GM21723 (cell line): ENCODE measurements at regions not wholly inside any gene's neighbourhood (a gene's known extent, or its start where the extent isn't known, plus 50 kb on each side); places are given as distances from the start of the nearest gene placed in this dataset.

ENCODE experiments used
- ATAC-seq: cut with Tn5 transposase; IDR thresholded peaks from one replicate; pipeline ENCODE4 v1.9.1; 2021; ENCODE audit warnings: mild to moderate bottlenecking, moderate library complexity; ENCODE audit not compliant: unreplicated experiment

GRCh38 chr9:115643948-115644727, 509.5 kb upstream of the PAPPA start:
- ATAC-seq = no peak

DNA sequence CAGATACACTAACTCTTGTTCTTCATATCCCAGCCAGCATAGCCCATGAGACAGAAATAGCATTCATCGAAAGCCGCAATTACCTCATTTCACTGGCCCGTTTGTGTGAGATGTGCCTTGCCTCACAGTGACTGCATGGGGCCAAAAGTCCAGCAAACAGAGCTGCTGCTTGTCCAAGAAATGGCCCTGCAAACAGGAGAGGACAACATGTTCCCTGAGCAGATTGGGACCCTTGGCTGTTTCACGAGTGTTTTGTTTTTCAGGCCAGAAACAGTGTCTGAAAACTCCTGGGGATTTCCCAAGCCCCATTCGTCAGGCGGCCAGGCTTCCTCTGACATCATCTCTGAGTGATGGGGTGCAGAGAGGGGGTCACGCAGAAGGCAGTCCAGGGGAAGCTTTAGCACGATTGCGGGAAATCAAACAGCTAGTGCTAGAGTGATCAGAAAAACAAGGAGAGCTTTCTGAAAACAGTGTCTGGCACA, 503.6 kb upstream of the PAPPA start:
- ATAC-seq = no peak

GRCh38 chr9:115650768-115651167, 502.8 kb upstream of the PAPPA start:
- ATAC-seq = no peak

DNA sequence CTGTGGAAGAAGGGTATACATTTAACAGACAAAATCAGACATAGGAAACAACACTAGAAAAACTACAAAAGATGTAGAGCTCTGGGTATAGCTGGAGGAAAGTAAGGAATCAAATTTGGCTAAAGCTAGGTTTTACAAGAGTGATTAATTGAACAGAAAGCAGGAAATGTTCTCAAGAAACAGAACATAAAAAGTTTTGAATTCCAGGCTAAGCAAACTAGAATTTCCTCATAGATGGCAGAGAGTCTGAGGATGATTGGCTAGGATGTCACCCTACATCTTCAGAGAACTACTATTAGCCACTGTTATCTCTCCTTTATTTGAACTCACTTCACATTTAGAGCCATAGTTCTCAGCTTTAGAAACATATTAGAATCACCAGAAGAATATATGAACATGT, 502.1 kb upstream of the PAPPA start:
- no peak for ATAC-seq

DNA sequence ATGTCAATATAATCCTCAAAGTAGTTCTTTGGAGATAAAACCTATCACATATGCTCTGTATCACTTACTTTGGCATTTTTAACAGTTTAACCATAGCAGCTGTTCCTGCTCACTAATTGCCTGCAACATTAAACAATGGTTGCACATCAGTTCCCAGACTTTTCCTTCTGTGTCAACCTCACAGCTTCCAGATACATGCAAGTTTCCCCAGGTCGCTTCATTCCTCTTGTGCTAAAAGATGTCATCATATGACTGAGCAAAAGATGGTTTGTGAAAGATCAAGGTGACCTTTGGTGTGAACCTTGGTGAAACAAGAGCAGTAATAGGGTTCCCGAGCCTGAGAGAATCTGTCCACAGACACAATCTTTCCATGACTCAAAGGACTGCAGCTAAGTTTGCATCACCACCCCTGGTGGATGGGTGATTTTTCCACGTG, 500.4 kb upstream of the PAPPA start:
- ATAC-seq = no peak

- no peak for ATAC-seq
Measured at GRCh38 chr9:115657695-115658094, 495.9 kb upstream of the PAPPA start.

- ATAC-seq = no peak
Measured at GRCh38 chr9:115665519-115665918, 488.1 kb upstream of the PAPPA start.

- ATAC-seq = no peak
Measured at GRCh38 chr9:115668521-115668920, 485.1 kb upstream of the PAPPA start.

GRCh38 chr9:115671236-115671962, 482.2 kb upstream of the PAPPA start:
- ATAC-seq = no peak

DNA sequence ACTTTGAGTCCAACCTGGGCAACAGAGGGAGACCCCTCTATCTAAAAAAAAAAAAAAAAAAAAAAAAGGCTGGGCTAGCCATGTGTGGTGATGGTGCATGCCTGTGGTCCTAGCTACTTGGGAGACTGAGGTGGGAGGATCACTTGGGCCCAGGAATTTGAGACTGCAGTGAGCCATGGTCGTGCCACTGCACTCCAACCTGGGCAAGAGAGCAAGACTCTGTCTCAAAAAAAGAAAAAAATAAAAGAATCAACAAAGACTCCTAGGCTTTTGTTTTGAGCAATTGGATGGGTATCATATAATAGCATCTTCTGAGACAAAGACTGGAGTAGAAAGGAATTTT, 481.7 kb upstream of the PAPPA start:
- ATAC-seq = no peak

- no peak for ATAC-seq
Measured at GRCh38 chr9:115672477-115673316, 480.9 kb upstream of the PAPPA start.

- ATAC-seq = no peak
Measured at GRCh38 chr9:115673599-115673998, 480.0 kb upstream of the PAPPA start.

- ATAC-seq = no peak
Measured at GRCh38 chr9:115674091-115674490, 479.5 kb upstream of the PAPPA start.

DNA sequence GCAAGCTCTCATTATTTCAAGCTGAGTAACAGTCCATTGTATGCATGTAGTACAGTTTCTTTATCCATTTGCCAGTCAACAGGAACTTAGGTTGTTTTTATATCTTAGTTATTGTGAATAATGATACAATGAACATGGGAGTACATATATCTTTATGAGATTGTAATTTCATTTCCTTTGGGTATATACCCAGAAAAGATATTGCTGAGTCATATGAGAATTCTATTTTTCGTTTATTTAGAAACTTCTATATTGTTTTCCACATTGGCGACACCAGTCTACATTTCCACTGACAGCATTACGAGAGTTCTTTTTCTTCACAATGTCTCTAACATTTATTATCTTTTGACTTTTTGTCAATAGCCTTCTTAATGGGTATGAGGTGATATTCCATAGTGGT, 477.8 kb upstream of the PAPPA start:
- ATAC-seq = no peak

DNA sequence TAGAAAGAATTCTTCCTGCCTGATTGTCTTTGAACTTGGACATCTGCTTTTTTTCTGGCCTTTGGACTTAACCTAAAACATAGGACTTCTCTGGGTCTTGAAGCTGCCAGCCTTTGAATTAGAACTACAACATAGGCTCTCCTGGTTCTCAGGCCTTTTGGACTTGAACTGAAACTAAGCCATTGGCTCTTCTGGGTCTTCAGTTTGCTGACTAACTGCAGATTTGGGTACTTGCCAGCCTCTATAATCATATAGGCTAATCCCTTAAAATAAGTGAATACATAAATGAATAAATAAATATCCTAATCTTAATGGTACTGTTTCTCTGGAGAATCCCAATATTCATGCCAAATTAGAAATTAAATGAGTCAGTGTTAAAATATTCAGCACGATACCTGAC, 473.4 kb upstream of the PAPPA start:
- no peak for ATAC-seq

DNA sequence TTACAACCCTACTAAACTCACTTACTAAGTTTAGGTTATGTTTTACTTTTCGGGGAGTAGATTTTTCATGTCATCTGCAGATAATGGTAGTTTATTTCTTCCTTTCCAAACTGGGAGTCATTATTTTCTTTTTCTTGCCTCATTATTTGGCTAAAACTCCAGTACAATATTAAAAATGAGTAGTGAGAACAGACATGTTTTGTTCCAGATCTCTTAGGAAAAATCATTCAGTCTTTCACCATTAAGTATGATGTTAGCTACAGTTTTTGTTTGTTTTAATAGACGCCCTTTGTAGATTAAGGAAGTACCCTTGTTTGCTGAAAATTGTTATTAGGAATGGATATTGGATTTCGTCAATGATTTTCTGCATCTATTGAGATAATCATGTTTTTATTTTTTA, 472.0 kb upstream of the PAPPA start:
- ATAC-seq = no peak

DNA sequence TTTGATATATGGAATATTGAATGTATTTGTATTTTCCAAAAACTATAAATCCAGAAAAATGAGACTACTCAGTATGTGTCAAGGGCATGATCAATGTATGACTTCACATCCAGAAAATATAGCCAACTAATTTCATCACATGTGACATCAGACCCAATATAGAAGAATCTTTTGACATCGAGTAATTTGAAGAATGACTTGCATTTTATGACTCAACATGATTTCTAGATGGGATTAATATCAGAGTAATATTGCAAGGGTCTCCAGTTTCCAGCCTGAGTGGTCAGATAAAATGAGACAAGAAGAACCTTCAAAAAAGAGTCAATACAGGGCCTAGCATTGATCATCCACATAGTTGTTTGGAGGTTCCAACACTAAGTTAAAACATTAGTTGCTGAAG, 467.5 kb upstream of the PAPPA start:
- ATAC-seq = no peak

DNA sequence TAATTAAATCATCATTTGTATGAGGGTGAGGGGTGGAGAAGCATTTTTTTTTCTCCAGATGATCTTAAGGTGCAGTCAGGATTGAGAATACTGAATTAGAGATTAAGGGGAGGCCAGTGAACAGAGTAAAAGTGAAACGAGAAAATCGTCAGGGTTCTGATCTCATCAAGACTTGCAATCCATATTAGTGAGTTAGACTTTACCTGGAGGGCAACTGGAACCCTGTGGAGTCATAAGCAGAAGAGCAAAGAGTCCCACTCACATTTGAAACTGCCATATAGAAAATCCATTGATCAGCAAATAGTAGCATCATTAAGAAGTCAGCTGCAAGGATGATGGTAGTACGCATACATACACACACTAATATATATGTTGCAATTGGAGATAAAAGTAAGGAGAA, 466.2 kb upstream of the PAPPA start:
- ATAC-seq = no peak

DNA sequence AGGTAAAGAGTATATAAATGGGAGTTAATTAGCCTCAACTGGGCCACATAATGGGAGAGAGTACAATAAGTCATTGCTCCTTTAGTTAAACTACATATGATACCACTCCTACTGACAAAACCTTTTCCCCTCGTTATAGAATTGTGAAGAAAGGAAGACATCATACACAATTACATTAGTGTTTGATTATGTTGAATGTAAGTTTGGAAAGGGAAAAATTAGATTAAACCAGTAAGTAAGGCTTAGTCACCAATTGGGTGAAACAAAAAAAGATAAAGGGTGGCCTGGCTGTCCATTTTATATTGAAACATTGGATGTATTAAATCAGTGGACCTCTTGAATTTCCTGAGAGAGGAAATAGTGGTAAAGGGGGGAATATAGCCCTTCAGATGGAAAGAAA, 464.3 kb upstream of the PAPPA start:
- no peak for ATAC-seq

- ATAC-seq = no peak
Measured at GRCh38 chr9:115690786-115691496, 462.6 kb upstream of the PAPPA start.

DNA sequence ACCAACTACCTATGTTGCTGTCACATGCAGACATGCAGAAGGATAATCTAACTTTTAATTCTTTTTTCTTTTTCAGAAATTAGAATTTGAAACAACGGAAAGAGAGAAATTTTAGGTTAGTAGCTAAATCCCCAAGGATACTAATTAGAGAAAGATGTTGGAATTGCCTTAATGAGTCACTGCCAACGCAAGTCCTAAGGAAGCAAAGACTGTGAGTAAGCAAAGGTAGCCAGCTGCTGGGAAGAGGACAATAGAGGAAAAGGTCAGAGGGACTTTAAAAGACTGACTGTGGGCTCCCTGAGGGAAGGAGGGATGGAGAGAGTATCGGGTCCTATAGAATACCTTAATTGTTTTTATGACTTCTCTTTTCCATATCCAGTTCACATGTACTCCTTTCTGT, 461.9 kb upstream of the PAPPA start:
- no peak for ATAC-seq
